ENCODE measurements at regions not wholly inside any gene's neighbourhood (a gene's known extent, or its start where the extent isn't known, plus 50 kb on each side); places are given as distances from the start of the nearest gene placed in this dataset.

GRCh38 chr13:107843681-107844080 is 371.7 kb downstream of the LIG4 start:
- Histone ChIP-seq H3K27ac (ENCODE audit: low read depth in 1 of 2, low read length in 2 of 2) (no peak overlapping the region), H3K36me3 (ENCODE audit: insufficient read depth, low read length) (no peaks in the 10 kb centered on the region), H3K9me3 (ENCODE audit: control insufficient read depth in 1 of 2, insufficient read depth in 1 of 2, low read length in 2 of 2) (no peaks in the 10 kb centered on the region), H3K4me3 (ENCODE audit: low read length) (no peak overlapping the region), H3K4me1 (ENCODE audit: insufficient read depth, low read length) (no peaks in the 10 kb centered on the region), H3K27me3 (ENCODE audit: control insufficient read depth in 1 of 2, insufficient read depth in 2 of 2, low read length in 2 of 2) (no peaks in the 10 kb centered on the region)
- ChIA-PET POLR2A (no interaction called here), CTCF (no interaction called here)
- intact Hi-C loops (cut with DNase I, micrococcal nuclease), result no loop called here
- Mint-ChIP-seq H3K27me3 (no peaks in the 10 kb centered on the region), H3K36me3 (ENCODE audit: low read depth) (no peaks in the 10 kb centered on the region), H3K27ac (no peak overlapping the region), H3K4me1 (ENCODE audit: low read depth) (no peaks in the 10 kb centered on the region), H3K4me3 (no peak overlapping the region), H3K9me3 (peaks cover 2% of the 10 kb centered on the region)
- DNase-seq (no peak), ATAC-seq (ENCODE audit: poor library complexity) (no peak)
- no peak for TF ChIP-seq CTCF (IDR thresholded peaks at IDR 0.05)

GRCh38 chr13:107843281-107843680 is 372.1 kb downstream of the LIG4 start:
- POLR2A ChIA-PET, result no interaction called here

GRCh38 chr13:107842562-107843180 is 372.7 kb downstream of the LIG4 start:
- CTCF ChIA-PET, result interaction anchor here (0.9 kb wide), 1 partner anchor 9 kb away, joined by 3 read pairs; no protein-coding TSS in a partner anchor

More at GRCh38 chr13:107843281-107843680, 372.1 kb downstream of the LIG4 start:
- CTCF ChIA-PET, result no interaction called here
- Histone ChIP-seq H3K4me3 (ENCODE audit: low read length) (no peak overlapping the region), H3K27ac (ENCODE audit: low read depth in 1 of 2, low read length in 2 of 2) (no peak overlapping the region), H3K9me3 (ENCODE audit: control insufficient read depth in 1 of 2, insufficient read depth in 1 of 2, low read length in 2 of 2) (no peaks in the 10 kb centered on the region), H3K4me1 (ENCODE audit: insufficient read depth, low read length) (no peaks in the 10 kb centered on the region), H3K36me3 (ENCODE audit: insufficient read depth, low read length) (no peaks in the 10 kb centered on the region), H3K27me3 (ENCODE audit: control insufficient read depth in 1 of 2, insufficient read depth in 2 of 2, low read length in 2 of 2) (no peaks in the 10 kb centered on the region)
- TF ChIP-seq CTCF (IDR thresholded peaks at IDR 0.05), result no peak
- H3K4me3 Mint-ChIP-seq, result no peak overlapping the region
- H3K36me3 Mint-ChIP-seq (ENCODE audit: low read depth), result no peaks in the 10 kb centered on the region
- intact Hi-C loops (cut with DNase I, micrococcal nuclease), result no loop called here
- no peak overlapping the region for H3K27ac Mint-ChIP-seq
- no peaks in the 10 kb centered on the region for H3K9me3 Mint-ChIP-seq
- no peak for DNase-seq
- no peak for ATAC-seq (ENCODE audit: poor library complexity)
- H3K4me1 Mint-ChIP-seq (ENCODE audit: low read depth), result no peaks in the 10 kb centered on the region
- H3K27me3 Mint-ChIP-seq, result no peaks in the 10 kb centered on the region

More at GRCh38 chr13:107842562-107843180, 372.7 kb downstream of the LIG4 start:
- H3K27ac Mint-ChIP-seq, result no peak overlapping the region
- no peaks in the 10 kb centered on the region for H3K36me3 Mint-ChIP-seq (ENCODE audit: low read depth)
- ATAC-seq (ENCODE audit: poor library complexity) (no peak), DNase-seq (no peak)
- POLR2A ChIA-PET, result no interaction called here
- Histone ChIP-seq H3K4me1 (ENCODE audit: insufficient read depth, low read length) (no peaks in the 10 kb centered on the region), H3K9me3 (ENCODE audit: control insufficient read depth in 1 of 2, insufficient read depth in 1 of 2, low read length in 2 of 2) (no peaks in the 10 kb centered on the region), H3K27ac (ENCODE audit: low read depth in 1 of 2, low read length in 2 of 2) (no peak overlapping the region), H3K4me3 (ENCODE audit: low read length) (no peak overlapping the region), H3K36me3 (ENCODE audit: insufficient read depth, low read length) (no peaks in the 10 kb centered on the region), H3K27me3 (ENCODE audit: control insufficient read depth in 1 of 2, insufficient read depth in 2 of 2, low read length in 2 of 2) (no peaks in the 10 kb centered on the region)
- intact Hi-C loops (cut with DNase I, micrococcal nuclease), result no loop called here
- no peaks in the 10 kb centered on the region for H3K27me3 Mint-ChIP-seq
- no peak overlapping the region for H3K4me3 Mint-ChIP-seq
- no peak for TF ChIP-seq CTCF (IDR thresholded peaks at IDR 0.05)
- H3K4me1 Mint-ChIP-seq (ENCODE audit: low read depth), result no peaks in the 10 kb centered on the region
- H3K9me3 Mint-ChIP-seq, result no peaks in the 10 kb centered on the region

Data from CD4-positive, alpha-beta T cell (primary cell).